Right kidney (tissue), 1 donor: ENCODE measurements at regions not wholly inside any gene's neighbourhood (a gene's known extent, or its start where the extent isn't known, plus 50 kb on each side); places are given as distances from the start of the nearest gene placed in this dataset.

Source experiments
- DNase-seq: peaks from one replicate; pipeline ENCODE4 v3.0.0-alpha.2; 2016

DNA sequence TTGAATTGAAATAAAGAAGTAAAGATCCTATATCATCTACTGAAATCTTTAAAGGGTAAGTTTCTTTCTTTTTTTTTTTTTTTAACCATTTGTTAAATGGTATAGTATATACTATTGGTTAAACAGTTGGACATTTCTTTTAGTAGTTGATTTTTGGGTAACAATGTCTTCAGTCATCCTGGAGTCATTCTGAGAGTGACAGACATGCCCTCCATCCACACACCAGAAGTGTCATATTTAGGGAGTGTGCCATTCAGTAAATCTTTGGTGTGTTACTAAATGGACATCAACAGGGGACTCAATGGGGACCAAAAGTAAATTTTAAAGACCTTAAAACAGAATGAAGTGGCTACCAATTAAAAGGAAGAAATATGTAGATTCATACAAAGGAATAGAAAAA lies 50.8 kb upstream of the SLC39A10 start:
- DNase-seq, result no peak

DNA sequence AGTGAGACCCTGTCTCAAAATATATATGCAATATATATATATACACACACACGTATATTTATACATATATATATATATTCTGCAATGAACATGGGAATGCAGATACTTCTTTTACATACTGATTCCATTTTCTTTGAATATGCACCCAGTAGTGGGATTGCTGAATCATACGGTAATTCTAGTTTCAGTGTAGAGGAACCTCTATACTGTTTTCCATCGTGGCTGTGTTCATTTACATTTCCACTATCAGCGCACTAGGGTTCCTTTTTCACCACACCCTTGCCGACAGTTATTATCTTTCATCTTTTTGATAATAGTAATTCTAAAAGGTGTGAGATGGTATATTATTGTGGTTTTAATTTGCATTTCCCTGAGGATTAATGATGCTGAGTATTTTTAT lies 52.3 kb upstream of the SLC39A10 start:
- DNase-seq, result no peak

DNA sequence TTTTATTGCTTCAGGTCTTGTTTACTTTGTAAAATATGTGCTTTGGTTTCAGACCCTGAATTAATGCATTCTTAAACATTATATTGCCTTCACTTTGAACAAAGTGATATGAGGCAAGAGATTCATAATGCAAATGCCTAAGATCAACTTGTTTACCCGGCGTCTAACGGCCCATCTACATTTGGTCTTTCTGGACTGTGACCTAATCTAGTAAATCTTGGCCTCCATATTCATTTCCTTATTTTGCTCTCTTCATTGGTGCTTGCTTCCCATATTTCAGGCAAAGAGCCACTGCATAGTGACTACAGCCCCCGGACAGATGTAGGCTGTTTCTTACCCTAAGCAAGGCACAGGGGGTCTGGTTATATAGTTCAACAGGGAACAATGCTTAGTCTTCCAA lies 53.0 kb upstream of the SLC39A10 start:
- no peak for DNase-seq

DNA sequence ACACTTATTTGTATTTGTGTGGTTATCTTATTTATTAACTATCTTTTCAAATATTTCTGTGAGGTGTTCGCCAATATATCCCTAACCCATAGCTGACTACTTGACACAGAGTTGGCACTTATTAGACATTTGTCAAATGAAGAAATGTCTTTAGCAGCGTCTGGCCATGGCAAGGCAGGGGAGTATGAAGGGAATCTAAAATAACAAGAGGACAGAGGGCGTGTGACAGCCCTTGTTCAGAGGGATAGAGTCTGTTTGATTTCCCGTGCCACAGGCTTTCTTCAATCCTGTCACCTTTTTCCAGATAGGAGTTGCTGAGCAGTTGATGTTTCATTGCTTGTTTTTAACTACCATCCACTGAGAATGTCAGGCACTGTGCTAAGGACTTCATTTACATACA lies 53.6 kb upstream of the SLC39A10 start:
- DNase-seq, result no peak

DNA sequence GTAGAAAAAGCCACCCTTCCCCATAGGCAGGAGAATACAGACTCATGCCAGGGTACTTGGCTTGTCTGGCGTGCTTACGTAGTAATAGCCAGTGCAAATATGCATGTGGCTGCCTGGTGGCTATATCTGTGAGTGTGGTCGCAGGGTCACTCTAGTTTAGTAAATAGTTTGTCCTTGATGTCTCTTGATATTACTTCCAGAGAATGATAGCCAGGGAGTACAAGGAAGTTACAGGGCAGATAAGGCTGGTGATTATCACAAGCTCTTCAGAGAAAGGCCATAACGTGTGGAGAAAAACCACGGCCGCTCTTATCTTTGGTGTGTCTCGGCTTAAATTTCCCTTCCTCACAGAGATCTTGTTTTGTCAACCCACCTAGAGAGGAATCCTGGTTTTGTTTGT lies 54.3 kb upstream of the SLC39A10 start:
- no peak for DNase-seq

DNA sequence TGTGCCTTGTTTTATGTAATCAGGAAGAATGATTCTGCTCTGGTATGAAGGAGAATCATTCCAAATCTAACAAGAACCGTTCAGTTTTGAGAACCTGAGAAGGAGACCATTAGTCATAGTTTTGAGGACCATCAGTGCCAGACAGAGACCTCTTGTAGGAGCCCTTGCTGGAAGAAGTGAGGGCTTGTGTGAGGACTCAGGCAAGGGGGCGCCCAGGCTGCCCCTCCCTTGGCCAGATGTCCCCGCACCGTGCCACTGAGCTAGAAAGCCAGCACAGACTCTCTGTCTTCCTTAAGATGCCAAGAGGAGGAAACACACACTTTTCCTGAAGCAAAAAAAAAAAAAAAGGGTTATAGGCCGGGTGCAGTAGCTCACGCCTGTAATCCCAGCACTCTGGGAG lies 55.7 kb upstream of the SLC39A10 start:
- DNase-seq, result no peak

DNA sequence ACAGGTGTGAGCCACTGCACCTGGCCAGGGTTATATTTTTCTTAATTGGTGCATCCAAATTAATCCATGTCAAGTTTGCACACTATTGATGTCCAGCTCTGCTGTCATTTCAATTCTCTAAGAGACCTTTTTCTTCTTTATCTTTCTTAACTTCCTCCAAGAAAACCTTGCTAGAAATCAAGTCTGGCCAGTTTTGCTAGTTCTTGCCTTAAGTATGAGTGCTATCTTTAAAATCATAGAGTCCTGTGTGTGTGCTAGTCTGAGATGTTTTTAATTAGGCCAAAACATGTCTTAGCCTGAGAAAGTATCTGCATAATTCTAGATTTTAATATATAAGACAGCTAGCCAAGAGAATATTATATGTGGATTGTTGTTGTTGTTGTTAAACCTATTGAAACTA lies 56.2 kb upstream of the SLC39A10 start:
- DNase-seq, result no peak

DNA sequence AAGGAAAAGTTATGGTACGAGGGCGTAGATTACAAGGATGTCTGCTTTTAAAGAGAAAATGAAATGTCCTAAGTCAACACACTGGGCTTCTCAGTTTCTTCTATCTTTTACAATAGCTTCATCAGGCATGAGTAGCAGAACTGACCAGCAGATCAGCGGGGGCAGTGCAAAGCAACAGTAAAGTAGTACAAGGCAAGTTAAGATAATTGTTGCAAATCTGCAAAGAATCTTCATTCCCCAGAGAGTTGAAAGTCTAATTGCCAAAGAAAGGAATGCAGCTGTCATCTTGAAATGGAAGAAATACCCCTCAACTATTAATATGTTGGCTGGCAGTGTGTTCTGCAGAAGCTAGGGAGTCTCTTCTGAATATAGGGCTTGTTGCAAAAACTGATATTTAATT lies 60.2 kb upstream of the SLC39A10 start:
- no peak for DNase-seq

DNA sequence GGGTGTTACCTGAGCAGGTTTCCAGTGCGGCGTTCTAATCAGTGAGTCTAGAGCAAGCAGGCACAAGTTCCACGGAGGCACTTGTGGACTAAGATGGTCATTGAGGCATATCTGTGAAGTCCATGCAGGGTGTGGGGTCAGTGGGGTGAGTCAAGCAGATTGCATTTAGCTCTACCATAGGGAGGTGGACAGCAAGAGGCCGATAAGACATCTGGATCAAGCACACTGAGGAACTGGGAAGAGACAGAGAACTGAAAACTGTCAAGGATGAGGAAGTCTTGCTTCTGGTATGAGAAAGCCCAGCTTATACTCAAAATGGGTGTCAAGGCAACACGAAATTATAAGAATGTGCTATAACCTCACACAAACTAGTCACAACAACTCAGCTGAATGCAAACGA lies 61.2 kb upstream of the SLC39A10 start:
- no peak for DNase-seq

DNA sequence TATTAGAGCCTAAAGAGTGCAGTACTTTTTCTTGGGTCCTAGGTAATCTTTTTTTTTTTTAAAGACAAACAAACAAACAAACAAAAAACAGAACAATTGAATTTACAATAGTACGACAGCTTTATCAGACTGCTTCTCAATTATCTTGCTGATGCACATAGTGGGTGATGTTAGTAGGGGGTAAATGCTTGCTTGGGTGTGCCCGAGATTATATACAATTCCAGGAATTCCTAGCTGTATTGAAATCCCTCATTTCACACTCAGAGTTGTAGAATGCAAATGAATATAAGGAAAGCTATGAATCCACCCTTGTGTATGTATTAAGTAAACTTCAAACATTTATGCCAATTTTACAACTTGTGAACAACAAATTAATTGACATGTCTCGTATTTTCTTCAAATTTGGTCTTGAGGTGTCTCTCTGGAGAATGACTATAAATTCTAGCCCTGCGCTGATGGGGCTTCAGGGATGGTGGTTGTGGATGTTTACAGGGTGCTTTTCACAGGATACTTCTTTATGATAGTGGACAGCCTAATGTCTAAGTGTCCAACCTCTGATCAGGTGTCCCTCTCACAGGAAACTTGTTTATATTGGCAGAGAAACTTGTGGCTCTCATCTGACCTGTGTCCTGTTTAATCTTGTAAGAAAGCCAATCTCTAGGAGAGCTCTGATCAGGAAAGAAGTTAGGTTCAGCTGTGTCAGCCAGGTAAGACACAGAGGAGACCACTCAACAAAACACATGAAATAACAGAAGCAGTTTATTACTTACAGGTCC lies 61.9 kb upstream of the SLC39A10 start:
- DNase-seq, result no peak

DNA sequence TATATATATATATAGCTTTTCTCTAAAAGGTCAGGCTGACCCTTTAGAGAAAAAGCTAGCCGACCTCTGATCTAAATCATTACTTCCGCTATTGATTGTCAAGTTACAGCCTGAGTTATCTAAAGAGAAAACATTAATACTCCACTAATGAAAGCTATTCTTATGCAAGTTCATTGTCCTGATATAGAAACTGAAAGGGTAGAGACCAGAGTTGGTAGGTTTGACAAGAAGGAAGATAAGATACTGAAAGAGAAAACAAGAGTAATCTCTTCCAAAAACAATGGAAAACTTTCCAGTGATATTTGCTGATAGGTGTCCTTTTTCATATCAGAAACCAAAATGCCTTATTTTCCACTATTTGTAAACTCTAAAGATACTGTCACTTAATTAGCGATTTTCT lies 62.8 kb upstream of the SLC39A10 start:
- DNase-seq, result no peak

DNA sequence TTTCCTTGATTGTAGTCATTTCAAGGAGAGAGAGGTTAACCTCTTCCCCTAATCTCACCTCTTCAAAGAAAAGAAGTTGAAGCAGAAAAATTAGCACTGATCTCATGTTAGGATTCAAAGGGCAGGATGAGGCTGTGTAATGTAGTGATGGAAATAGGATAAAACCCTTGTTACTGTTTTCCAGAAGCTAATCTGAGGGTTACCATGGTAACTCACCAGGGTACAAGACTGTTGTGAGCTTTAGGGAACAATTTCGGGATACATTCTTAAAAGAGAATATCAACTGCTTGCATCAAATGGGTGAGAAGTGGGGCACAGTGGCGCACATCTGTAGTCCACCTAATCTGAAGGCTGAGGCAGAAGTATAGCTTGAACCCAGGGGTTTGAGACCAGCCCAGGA lies 64.9 kb upstream of the SLC39A10 start:
- no peak for DNase-seq

DNA sequence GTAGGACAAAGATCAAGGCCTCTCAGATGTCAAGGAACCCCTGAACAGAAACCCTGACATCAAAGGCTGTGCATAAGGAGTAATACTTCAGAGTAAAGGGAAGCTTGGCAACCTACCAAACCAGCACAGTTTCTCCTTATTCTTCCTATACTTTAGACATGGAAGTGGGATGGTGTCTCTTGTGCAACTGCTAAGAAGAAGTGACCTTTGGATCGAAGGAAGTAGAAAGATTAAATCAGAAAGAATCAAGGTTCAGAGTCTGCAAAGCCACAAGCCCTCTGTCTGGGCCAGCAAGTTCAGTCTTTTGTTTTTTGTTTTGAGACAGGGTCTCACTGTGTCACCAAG lies 66.2 kb upstream of the SLC39A10 start:
- DNase-seq, result no peak

DNA sequence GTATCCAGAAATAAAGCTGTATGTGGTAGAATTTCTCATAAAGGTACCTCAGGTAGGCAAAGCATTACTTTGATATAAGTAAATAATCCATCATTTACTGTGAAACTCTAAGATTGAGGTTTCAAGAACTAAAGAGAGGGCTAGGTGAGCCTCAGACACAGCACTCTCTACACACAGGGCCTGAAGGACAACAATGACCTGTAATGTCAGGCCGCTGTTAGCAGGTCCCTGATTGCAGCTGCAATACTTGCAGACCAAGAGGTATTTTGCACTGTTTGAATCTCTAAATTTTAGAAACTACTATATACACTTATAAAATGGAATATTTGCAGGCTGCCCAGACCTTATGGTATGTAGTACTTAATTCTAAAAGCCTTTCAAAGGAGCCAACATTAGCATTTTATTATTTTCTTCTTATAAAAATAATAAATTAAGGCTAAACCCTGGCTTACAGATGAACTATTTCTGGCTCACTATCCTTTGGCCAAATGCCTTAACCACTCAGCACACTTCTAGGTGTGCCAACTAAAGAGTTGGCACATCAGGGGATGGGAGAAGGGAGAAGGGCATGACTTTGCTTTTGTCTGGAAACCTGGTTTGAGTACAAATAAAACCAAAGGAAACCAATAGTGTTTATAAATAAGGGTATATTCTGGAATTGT lies 66.7 kb upstream of the SLC39A10 start:
- no peak for DNase-seq

DNA sequence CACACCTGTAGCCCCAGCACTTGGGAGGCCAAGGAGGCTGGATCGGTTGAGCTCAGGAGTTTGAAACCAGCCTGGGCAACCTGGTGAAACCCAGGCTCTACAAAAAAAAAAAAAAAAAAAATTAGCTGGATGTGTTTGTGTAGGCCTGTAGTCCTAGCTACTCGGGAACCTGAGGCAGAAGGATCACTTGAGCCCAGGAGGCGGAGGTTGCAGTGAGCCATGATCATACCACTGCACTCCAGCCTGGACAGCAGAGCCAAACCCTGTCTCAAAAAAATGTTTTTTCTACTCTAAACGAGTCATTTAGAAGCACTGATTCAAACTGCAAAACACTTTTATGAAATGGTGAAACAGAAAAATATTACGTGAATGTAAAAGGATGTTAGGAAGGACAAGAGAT lies 69.1 kb upstream of the SLC39A10 start:
- no peak for DNase-seq

DNA sequence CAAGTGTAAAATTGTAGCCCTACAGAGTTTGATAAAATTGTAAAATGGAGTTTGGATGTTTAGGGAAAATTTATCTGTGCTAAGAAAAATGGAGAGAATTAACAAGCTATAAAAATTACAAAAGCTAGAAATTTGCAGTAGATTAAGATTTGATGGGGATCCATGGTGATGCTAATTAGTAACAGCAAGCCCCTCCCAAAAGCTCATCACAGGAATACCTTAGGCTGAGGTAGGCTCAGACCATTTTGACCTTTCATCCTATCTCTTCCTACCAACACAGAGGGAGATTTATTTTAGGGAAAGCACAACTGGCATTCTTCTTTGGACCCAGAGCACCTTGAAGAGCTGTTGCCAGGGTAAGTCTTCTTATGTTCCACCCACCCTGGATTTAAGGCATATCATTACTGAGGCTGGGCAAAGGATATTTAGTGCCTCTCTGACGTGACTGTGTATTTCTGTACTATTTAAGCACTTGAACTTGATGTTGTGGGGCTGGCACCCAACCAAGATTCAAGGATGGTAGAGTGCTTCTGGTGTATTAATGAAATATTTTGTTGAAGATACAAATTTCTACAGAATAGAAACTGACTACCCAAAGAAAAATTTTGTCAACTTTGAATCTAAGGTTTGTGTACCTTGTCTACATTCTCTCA lies 70.8 kb upstream of the SLC39A10 start:
- DNase-seq, result no peak

DNA sequence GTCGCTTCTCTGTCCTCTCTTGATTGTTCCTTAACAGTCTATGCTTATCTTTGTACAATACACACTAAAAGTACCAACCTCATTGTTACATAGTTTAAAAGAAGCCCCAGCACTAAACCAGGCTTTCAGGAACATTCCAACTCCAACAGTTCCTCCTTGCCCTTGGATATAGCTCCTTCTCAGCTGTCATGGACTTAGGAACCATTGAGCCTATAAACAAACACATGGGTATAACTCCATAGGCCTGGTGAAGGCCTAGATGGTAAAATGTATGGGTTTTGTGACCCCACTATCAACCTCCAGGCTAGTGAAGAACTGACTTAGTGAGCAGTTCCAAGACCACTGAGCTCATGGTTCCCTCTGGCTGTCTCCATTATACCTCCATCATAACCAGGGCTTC lies 74.8 kb upstream of the SLC39A10 start:
- DNase-seq, result no peak

DNA sequence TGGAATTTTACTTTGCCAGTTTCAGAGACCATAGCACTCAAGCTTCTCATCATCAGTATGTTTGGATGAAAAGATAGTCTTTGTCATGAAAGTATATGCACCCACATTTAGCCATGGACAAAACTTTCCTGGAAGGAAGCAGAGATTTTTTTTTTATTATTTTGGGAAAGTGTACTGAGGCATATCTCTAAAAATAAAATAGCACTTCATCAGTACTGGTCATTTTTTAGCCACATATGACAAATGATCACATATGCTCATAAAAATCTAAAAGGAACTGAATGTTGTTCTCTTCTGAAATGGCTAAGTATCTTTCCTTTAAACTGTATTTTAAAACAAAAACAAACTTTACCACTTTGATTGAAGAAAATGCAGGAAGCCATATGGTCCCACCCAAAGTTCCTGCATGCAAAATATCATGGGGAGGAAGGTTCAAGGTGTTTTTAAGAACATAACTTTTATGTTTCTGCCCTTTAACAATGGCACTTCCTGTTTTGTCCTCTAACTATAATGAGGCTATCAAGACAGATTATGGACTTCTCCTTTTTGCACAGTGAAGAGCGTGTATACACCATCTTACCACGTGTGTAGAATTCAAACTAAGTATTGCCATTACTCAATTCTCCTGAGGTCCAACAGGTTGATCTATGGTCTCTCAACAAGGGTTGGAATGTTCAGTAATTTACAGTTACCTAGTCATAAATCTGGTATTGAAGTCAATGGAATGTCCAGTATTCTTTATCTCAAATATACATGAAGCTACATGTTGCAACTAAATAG lies 77.1 kb upstream of the SLC39A10 start:
- DNase-seq, result no peak

DNA sequence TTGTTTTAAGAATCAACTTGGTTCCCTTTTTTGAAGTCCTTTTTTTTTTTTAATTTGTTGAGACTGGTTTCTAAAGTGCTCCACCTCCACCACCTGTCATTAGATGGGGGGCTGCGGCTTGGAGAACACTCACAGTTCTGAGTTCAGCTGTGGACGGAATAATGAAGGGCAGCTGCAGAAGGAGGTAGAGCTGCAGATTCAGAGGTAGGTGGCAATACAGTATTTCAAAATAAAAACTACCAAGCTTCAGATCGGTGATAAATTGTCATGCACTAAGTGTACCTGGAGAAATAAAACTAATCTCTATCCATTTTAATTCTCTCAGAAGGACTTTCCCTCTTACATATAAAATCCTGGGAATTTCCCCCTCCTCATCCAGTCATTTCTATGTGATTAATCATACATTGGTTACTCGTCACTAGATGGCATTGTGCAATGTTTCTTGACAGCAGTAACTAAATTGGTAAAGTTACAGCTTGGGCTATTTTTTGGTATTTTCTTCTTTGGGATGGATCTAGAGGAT lies 81.1 kb upstream of the SLC39A10 start:
- no peak for DNase-seq

DNA sequence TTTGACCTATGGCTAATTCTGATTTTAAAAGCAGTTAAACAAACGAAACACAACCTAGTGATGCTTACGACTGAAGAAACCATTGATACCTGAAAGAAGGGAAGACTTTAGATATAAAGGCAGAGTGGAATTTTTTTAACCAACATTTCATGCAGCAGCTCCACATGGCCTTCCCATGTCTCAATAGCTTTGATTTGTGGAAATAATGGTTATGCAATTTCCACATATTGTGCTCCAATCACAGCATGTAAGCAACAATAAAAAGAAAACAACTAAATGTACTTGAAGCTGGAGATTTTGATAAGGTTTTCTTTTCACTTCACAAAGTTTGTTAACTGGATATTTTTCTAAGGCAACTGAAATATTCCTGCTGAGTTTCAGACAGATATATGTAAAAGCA lies 82.0 kb upstream of the SLC39A10 start:
- no peak for DNase-seq

DNA sequence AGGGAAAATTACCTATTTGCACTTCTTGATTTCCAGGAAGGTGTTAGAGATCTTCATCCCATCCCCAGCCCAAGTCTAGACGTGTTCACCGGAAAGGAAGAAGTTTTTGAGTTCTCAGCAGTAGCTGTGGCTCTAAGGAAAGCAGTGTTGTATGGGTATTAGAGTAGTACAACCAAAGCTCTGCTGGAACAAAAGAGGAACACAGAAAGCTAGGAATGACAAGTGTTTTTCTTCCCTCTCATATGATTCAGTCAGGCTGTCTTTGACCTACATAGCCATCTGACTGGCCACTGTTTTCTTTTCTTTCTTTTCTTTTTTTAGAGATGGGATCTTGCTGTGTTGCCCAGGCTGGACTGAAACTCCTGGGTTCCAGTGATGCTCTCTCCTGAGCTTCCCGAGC lies 82.7 kb upstream of the SLC39A10 start:
- DNase-seq, result no peak

DNA sequence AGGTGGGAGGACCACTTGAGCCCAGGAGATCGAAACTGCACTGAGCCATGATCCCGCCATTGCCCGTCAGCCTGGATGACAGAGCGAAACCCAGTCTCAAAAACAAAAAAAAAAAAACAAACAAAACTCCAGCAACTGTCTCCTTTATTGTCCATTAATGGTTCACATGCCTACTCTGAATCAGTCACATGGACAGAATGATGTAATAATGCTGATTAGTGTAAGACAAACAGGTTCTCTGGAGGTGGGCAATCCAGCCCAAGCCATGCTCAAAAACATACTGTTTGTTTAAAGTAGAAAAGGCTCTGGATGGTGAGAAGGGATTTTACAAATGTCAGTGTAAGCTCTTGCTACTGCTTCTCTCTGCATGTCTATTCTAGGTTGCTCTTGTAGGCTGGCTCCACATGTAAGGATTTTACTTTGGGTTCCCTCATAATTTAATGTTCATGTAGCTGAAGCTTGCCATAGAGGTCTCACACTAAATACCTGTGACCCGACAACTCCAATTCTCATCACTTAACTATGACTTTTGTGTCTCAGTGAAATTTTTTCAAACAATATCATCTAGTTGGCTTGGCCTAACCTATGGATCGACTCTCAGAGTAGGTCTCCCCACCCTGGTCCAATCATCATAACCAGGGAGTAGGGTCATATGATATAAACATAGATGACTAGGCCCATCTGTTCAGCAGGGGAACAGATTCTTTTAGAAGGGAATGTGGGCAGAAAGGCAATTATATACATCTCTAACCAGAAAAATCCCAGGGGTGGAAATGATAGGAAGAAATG lies 83.9 kb upstream of the SLC39A10 start:
- no peak for DNase-seq
